KBM-7 (cell line): ENCODE measurements at regions not wholly inside any gene's neighbourhood (a gene's known extent, or its start where the extent isn't known, plus 50 kb on each side); places are given as distances from the start of the nearest gene placed in this dataset.

Source experiments
- DNase-seq: peaks from one replicate; pipeline ENCODE4 v3.0.0-alpha.2; 2015
- in situ Hi-C: fragments of 300-500 bp; cut with MboI; formaldehyde crosslinking; loops from 2 replicates; pipeline ENCODE4 v1.14.3; 2020; ENCODE audit warnings: low sequenced_read_pairs, low pct_unique_long_range_greater_than_20kb, mixed read lengths

- in situ Hi-C loops: no loop called here
- no peak for DNase-seq
Measured at GRCh38 chr10:55348534-55348933, 547.5 kb upstream of the PCDH15 start.

- in situ Hi-C loops: no loop called here
- no peak for DNase-seq
Measured at GRCh38 chr10:55330486-55330885, 529.5 kb upstream of the PCDH15 start.

- in situ Hi-C loops: no loop called here
- DNase-seq: no peak
Measured at GRCh38 chr10:55329796-55330195, 528.8 kb upstream of the PCDH15 start.

GRCh38 chr10:55320187-55320700, 519.2 kb upstream of the PCDH15 start:
- no peak for DNase-seq
- in situ Hi-C loops: no loop called here

- in situ Hi-C loops: no loop called here
- DNase-seq: no peak
Measured at GRCh38 chr10:55311848-55312635, 511.0 kb upstream of the PCDH15 start.

GRCh38 chr10:55310143-55310542, 509.1 kb upstream of the PCDH15 start:
- in situ Hi-C loops: no loop called here
- DNase-seq: no peak

- no peak for DNase-seq
- in situ Hi-C loops: no loop called here
Measured at GRCh38 chr10:55305285-55305684, 504.3 kb upstream of the PCDH15 start.

GRCh38 chr10:55287346-55287745, 486.3 kb upstream of the PCDH15 start:
- in situ Hi-C loops: no loop called here
- no peak for DNase-seq

- DNase-seq: no peak
- in situ Hi-C loops: no loop called here
Measured at GRCh38 chr10:55283031-55283430, 482.0 kb upstream of the PCDH15 start.

- no peak for DNase-seq
- in situ Hi-C loops: no loop called here
Measured at GRCh38 chr10:55280696-55281095, 479.7 kb upstream of the PCDH15 start.

GRCh38 chr10:55277549-55277948, 476.5 kb upstream of the PCDH15 start:
- in situ Hi-C loops: no loop called here
- DNase-seq: no peak

- in situ Hi-C loops: no loop called here
- no peak for DNase-seq
Measured at GRCh38 chr10:55274367-55274766, 473.3 kb upstream of the PCDH15 start.

DNA sequence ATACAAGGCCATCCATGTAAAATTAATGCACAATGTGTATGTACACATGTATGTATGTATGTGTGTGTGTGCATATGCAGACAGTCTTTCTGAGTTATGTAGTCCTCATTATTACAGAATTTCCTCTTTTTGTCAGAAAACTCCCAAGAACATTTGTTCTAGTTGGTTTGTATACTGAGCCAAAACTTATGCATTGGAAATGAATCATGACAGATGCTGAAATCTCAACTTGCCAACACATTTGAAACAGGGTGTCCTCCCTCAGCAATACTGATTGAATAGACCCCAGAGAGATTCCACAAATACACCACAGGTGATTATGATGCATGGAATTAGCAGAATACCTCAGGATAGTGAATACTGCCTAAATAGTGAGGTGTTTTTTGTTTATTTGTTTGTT, 472.9 kb upstream of the PCDH15 start:
- in situ Hi-C loops: no loop called here
- DNase-seq: no peak

- no peak for DNase-seq
- in situ Hi-C loops: no loop called here
Measured at GRCh38 chr10:55272886-55273285, 471.9 kb upstream of the PCDH15 start.

GRCh38 chr10:55266797-55267196, 465.8 kb upstream of the PCDH15 start:
- in situ Hi-C loops: no loop called here

DNA sequence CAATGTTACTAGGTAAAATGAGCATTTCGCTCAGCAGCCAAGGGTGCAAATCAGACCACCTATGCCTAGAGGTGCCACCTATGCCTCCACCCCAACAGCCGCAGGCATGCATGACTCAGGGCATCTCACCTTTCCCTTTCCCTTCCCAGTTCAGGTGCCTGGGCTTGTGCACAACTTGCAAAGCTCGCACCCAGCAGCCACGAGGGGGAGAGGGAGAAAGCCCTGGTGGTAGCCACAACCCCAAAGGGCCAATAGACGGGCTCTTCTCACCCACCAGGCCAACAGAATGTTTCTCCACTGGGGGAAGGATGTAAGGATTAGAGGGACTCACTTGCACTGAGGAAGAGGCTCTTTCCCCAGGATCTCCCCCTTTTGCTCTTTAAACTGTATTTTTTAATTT, 462.3 kb upstream of the PCDH15 start:
- in situ Hi-C loops: no loop called here

More at GRCh38 chr10:55266797-55267196, 465.8 kb upstream of the PCDH15 start:
- no peak for DNase-seq

DNA sequence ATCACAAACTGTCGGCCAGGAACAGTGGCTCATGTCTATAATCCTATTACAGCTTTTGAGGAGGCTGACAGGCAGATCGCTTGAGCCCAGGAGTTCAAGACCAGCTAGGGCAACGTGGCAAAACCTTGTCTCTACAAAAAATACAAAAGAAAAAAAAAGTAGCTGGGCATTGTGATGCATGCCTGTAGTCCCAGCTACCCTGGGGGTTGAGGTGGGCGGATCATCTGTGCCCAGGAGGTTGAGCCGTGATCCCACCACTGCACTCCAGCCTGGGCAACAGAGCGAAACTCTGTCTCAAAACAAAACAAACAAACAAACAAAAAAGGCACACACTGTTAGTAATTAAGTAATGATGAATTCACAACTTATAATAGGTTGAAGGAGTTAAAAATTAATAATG, 441.5 kb upstream of the PCDH15 start:
- in situ Hi-C loops: no loop called here
- DNase-seq: no peak

More for the DNA sequence above, 462.3 kb upstream of the PCDH15 start:
- DNase-seq: no peak

GRCh38 chr10:55237462-55237861, 436.4 kb upstream of the PCDH15 start:
- in situ Hi-C loops: no loop called here
- DNase-seq: no peak

DNA sequence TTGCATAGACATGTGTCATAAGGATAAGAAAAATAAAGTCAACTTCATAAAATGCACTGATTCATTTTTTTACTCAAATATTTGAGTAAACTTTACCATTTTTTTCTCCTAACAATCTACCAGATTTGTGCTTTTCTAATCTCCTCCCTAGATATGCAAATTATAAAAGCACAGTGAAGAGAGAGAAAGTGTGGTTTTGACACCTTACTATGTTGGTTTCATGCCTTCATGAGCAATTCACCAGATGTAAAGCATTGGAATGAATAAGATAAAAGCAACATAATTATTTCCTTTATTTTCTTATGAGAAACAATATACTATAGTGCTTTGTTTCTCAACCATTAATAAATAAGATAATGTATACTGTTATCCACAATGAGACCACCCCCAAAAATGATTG, 432.5 kb upstream of the PCDH15 start:
- DNase-seq: no peak
- in situ Hi-C loops: no loop called here

- DNase-seq: no peak
- in situ Hi-C loops: no loop called here
Measured at GRCh38 chr10:55233090-55233489, 432.1 kb upstream of the PCDH15 start.

GRCh38 chr10:55232553-55232952, 431.5 kb upstream of the PCDH15 start:
- DNase-seq: no peak
- in situ Hi-C loops: no loop called here
